ENCODE measurements at regions not wholly inside any gene's neighbourhood (a gene's known extent, or its start where the extent isn't known, plus 50 kb on each side); places are given as distances from the start of the nearest gene placed in this dataset.

DNA sequence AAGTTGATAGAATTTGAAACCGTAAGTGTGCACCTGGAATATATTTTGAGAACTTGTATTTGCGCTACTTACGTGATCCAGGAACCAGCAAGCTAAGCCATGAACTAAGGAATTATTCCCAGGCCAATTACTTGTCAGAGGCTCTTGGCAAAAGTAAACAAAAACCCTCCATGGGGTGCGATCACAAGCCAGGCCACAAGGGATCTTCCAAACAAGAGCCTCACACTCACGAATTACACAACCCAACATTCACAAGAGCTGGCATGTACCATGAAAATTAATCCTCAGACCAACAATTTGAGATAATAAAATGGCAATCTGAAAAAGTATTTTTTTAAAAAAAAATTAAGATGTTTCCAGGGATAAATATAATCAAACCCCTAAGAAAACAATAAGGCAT lies 467.0 kb upstream of the AKR1E2 start:
- TF ChIP-seq CTCF (IDR thresholded peaks at IDR 0.05) (no peak), TCF7L2 (IDR thresholded peaks at IDR 0.05; ENCODE audit: low read depth, low read length) (no peak), REST (IDR thresholded peaks at IDR 0.05; ENCODE audit: insufficient read depth in 1 of 2, low read depth in 2 of 2, low read length in 1 of 2) (no peak), SIN3A (IDR thresholded peaks at IDR 0.05; ENCODE audit: borderline replicate concordance, insufficient read depth, low read depth, low read length) (no peak), POLR2AphosphoS5 (IDR thresholded peaks at IDR 0.05; ENCODE audit: low read depth, low read length) (no peak)

All from Panc1 (cell line).